ENCODE measurements at regions not wholly inside any gene's neighbourhood (a gene's known extent, or its start where the extent isn't known, plus 50 kb on each side); places are given as distances from the start of the nearest gene placed in this dataset.

GRCh38 chr13:107846642-107847041, 368.7 kb downstream of the LIG4 start:
- Mint-ChIP-seq H3K36me3 (no peaks in the 10 kb centered on the region), H3K4me3 (no peak overlapping the region), H3K27ac (no peak overlapping the region), H3K27me3 (ENCODE audit: low read depth in 2 of 2) (no peaks in the 10 kb centered on the region), H3K9me3 (peaks cover 2 to 3% of the 10 kb centered on the region in 2 donors), H3K4me1 (no peaks in the 10 kb centered on the region)
- no peak for ATAC-seq
- no peaks in the 10 kb centered on the region for H3K27me3 ChIP-seq (ENCODE audit: control insufficient read depth, insufficient read depth, low read length)
- no peak for TF ChIP-seq CTCF (IDR thresholded peaks at IDR 0.05)
- no peaks in the 10 kb centered on the region for H3K4me1 ChIP-seq (ENCODE audit: control insufficient read depth, insufficient read depth, low read length)
- H3K27ac ChIP-seq (ENCODE audit: low read length), result no peak overlapping the region
- WGBS (ENCODE audit: insufficient coverage), result 88% methylated on average over 1 of the region's 1 CpG
- no peak overlapping the region for H3K4me3 ChIP-seq (ENCODE audit: low read length)
- DNase-seq, result no peak
- no peaks in the 10 kb centered on the region for H3K36me3 ChIP-seq (ENCODE audit: control insufficient read depth, insufficient read depth, low read length)
- H3K9me3 ChIP-seq (ENCODE audit: control insufficient read depth, insufficient read depth, low read length), result no peaks in the 10 kb centered on the region
- intact Hi-C loops (cut with micrococcal nuclease), result no loop called here

- WGBS (ENCODE audit: insufficient coverage), result 83% methylated on average over 3 of the region's 3 CpGs
- no peaks in the 10 kb centered on the region for H3K36me3 Mint-ChIP-seq
- DNase-seq (no peak), ATAC-seq (no peak)
- no peaks in the 10 kb centered on the region for H3K4me1 Mint-ChIP-seq
- Histone ChIP-seq H3K4me1 (ENCODE audit: control insufficient read depth, insufficient read depth, low read length) (no peaks in the 10 kb centered on the region), H3K4me3 (ENCODE audit: low read length) (no peak overlapping the region), H3K27ac (ENCODE audit: low read length) (no peak overlapping the region), H3K36me3 (ENCODE audit: control insufficient read depth, insufficient read depth, low read length) (no peaks in the 10 kb centered on the region), H3K27me3 (ENCODE audit: control insufficient read depth, insufficient read depth, low read length) (no peaks in the 10 kb centered on the region), H3K9me3 (ENCODE audit: control insufficient read depth, insufficient read depth, low read length) (no peaks in the 10 kb centered on the region)
- no peak for TF ChIP-seq CTCF (IDR thresholded peaks at IDR 0.05)
- H3K27ac Mint-ChIP-seq, result no peak overlapping the region
- no peak overlapping the region for H3K4me3 Mint-ChIP-seq
- intact Hi-C loops (cut with micrococcal nuclease), result no loop called here
- peaks cover 2 to 3% of the 10 kb centered on the region in 2 donors for H3K9me3 Mint-ChIP-seq
- no peaks in the 10 kb centered on the region for H3K27me3 Mint-ChIP-seq (ENCODE audit: low read depth in 2 of 2)
These were observed 369.4 kb downstream of the LIG4 start for GRCh38 chr13:107845911-107846310.

- Histone ChIP-seq H3K27me3 (ENCODE audit: control insufficient read depth, insufficient read depth, low read length) (no peaks in the 10 kb centered on the region), H3K4me1 (ENCODE audit: control insufficient read depth, insufficient read depth, low read length) (no peaks in the 10 kb centered on the region), H3K4me3 (ENCODE audit: low read length) (no peak overlapping the region), H3K36me3 (ENCODE audit: control insufficient read depth, insufficient read depth, low read length) (no peaks in the 10 kb centered on the region), H3K9me3 (ENCODE audit: control insufficient read depth, insufficient read depth, low read length) (no peaks in the 10 kb centered on the region), H3K27ac (ENCODE audit: low read length) (no peak overlapping the region)
- H3K4me3 Mint-ChIP-seq, result no peak overlapping the region
- H3K9me3 Mint-ChIP-seq, result peaks cover 6% of the 10 kb centered on the region in 2 donors
- no peaks in the 10 kb centered on the region for H3K36me3 Mint-ChIP-seq
- no peak for TF ChIP-seq CTCF (IDR thresholded peaks at IDR 0.05)
- DNase-seq (no peak), ATAC-seq (no peak)
- 89% methylated on average over 2 of the region's 3 CpGs for WGBS (ENCODE audit: insufficient coverage)
- intact Hi-C loops (cut with micrococcal nuclease), result no loop called here
- H3K4me1 Mint-ChIP-seq, result no peaks in the 10 kb centered on the region
- no peak overlapping the region for H3K27ac Mint-ChIP-seq
- no peaks in the 10 kb centered on the region for H3K27me3 Mint-ChIP-seq (ENCODE audit: low read depth in 2 of 2)
These were observed 371.7 kb downstream of the LIG4 start for GRCh38 chr13:107843681-107844080.

GRCh38 chr13:107843281-107843680, 372.1 kb downstream of the LIG4 start:
- TF ChIP-seq CTCF (IDR thresholded peaks at IDR 0.05), result no peak
- Histone ChIP-seq H3K27me3 (ENCODE audit: control insufficient read depth, insufficient read depth, low read length) (no peaks in the 10 kb centered on the region), H3K27ac (ENCODE audit: low read length) (no peak overlapping the region), H3K36me3 (ENCODE audit: control insufficient read depth, insufficient read depth, low read length) (no peaks in the 10 kb centered on the region), H3K4me3 (ENCODE audit: low read length) (no peak overlapping the region), H3K4me1 (ENCODE audit: control insufficient read depth, insufficient read depth, low read length) (no peaks in the 10 kb centered on the region), H3K9me3 (ENCODE audit: control insufficient read depth, insufficient read depth, low read length) (no peaks in the 10 kb centered on the region)
- H3K36me3 Mint-ChIP-seq, result no peaks in the 10 kb centered on the region
- H3K4me1 Mint-ChIP-seq, result no peaks in the 10 kb centered on the region
- DNase-seq (no peak), ATAC-seq (no peak)
- H3K9me3 Mint-ChIP-seq, result peaks cover 6% of the 10 kb centered on the region in 2 donors
- no peak overlapping the region for H3K4me3 Mint-ChIP-seq
- H3K27ac Mint-ChIP-seq, result no peak overlapping the region
- WGBS (ENCODE audit: insufficient coverage), result 66% methylated on average over 3 of the region's 4 CpGs
- intact Hi-C loops (cut with micrococcal nuclease), result no loop called here
- H3K27me3 Mint-ChIP-seq (ENCODE audit: low read depth in 2 of 2), result no peaks in the 10 kb centered on the region

All from natural killer cell (primary cell).